HEK293T (cell line): ENCODE measurements at regions not wholly inside any gene's neighbourhood (a gene's known extent, or its start where the extent isn't known, plus 50 kb on each side); places are given as distances from the start of the nearest gene placed in this dataset.

Source experiments
- FOXM1 ChIP-seq: fragments of 450-650 bp; IDR thresholded peaks from 2 replicates; pipeline ENCODE4 v1.6.1; 2017; ENCODE audit warnings: mild to moderate bottlenecking, borderline replicate concordance
- SP1 ChIP-seq: fragments of 450-650 bp; IDR thresholded peaks from 2 replicates; pipeline ENCODE4 v1.6.1; 2017

DNA sequence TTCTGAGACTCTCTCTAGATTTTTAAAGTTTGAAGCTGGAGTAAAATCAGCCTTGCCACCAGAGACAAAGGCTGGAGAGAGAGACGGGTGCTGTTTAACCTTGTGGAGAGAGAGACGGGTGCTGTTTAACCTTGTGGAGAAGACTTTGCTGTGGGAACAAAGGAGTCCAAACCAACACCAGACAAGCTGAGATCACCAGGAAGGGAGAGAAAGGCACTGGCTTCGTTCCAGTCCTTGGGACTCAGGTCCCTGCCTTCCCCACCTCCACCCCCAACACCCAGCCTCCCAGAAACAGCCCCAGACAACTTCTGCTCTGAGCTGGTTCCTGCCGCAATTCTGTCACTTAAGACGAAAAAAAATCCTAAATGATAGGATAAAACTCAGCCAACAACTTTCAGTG is 1389.3 kb downstream of the AACS start:
- TF ChIP-seq SP1 (no peak), FOXM1 (no peak)
